ENCODE measurements at regions not wholly inside any gene's neighbourhood (a gene's known extent, or its start where the extent isn't known, plus 50 kb on each side); places are given as distances from the start of the nearest gene placed in this dataset.

DNA sequence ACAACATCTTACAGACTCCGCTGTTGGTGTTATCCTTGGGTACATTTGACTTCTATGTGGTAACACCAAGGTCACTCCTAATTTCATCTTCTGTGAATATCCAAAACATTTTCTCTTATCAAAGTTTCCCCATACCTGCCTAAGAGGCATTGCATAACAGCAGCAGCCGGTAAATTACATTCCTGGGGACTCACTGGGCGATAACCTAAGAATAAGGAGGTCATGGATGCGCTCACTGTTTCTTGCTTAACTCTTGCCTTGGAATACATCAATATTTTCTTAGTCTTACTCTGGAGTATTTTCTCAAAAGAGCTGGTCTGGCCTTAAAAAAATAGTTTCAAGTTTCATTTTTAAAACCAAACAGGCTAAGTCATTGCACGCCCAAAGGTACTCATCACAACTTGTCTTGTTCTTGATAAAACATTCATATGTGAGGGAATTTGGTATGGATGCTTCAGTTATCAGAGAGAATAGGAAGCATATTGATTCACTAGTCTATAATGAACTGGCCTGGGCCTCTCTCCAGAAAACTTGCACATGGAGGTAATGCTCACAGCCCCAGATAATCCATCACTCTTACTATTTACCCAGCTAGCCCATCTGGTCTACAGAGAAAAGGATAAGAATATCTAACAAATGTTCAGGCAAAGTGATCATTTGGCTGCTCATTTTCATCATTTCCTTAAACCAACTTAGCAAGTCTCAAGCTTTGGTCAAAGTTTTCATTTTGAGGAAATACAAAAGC lies 235.0 kb upstream of the ERCC4 start:
- TF ChIP-seq POLR2A (IDR thresholded peaks at IDR 0.05) = no peak
- TF ChIP-seq, protein P1, sequence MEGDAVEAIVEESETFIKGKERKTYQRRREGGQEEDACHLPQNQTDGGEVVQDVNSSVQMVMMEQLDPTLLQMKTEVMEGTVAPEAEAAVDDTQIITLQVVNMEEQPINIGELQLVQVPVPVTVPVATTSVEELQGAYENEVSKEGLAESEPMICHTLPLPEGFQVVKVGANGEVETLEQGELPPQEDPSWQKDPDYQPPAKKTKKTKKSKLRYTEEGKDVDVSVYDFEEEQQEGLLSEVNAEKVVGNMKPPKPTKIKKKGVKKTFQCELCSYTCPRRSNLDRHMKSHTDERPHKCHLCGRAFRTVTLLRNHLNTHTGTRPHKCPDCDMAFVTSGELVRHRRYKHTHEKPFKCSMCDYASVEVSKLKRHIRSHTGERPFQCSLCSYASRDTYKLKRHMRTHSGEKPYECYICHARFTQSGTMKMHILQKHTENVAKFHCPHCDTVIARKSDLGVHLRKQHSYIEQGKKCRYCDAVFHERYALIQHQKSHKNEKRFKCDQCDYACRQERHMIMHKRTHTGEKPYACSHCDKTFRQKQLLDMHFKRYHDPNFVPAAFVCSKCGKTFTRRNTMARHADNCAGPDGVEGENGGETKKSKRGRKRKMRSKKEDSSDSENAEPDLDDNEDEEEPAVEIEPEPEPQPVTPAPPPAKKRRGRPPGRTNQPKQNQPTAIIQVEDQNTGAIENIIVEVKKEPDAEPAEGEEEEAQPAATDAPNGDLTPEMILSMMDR (IDR thresholded peaks at IDR 0.05) = no peak
- no peak for TF ChIP-seq EP300 (IDR thresholded peaks at IDR 0.05)

Data from upper lobe of left lung (tissue), 4 donors.